ENCODE measurements at regions not wholly inside any gene's neighbourhood (a gene's known extent, or its start where the extent isn't known, plus 50 kb on each side); places are given as distances from the start of the nearest gene placed in this dataset.

DNA sequence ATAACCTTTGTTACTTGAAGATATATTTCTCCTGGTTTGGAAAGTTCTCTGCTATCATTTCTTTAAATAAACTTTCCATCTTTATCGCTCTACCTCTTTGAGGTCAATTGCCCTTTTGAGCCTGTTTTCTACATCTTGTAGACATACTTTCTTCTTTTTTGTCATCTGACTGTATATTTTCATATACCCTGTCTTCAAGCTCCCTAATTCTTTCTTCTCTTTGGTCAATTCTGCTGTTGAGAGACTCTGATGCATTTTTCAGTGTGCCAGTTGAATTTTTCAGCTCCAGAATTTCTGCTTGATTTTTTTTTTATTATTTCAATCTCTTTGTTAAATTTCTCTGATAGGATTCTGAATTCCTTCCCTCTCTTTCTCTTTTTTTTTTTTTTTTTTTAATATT, 511.2 kb upstream of the GRAMD2B start:
- TF ChIP-seq, protein P1, sequence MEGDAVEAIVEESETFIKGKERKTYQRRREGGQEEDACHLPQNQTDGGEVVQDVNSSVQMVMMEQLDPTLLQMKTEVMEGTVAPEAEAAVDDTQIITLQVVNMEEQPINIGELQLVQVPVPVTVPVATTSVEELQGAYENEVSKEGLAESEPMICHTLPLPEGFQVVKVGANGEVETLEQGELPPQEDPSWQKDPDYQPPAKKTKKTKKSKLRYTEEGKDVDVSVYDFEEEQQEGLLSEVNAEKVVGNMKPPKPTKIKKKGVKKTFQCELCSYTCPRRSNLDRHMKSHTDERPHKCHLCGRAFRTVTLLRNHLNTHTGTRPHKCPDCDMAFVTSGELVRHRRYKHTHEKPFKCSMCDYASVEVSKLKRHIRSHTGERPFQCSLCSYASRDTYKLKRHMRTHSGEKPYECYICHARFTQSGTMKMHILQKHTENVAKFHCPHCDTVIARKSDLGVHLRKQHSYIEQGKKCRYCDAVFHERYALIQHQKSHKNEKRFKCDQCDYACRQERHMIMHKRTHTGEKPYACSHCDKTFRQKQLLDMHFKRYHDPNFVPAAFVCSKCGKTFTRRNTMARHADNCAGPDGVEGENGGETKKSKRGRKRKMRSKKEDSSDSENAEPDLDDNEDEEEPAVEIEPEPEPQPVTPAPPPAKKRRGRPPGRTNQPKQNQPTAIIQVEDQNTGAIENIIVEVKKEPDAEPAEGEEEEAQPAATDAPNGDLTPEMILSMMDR (IDR thresholded peaks at IDR 0.05) = no peak
- no peak for TF ChIP-seq POLR2A (IDR thresholded peaks at IDR 0.05)
